ENCODE measurements at regions not wholly inside any gene's neighbourhood (a gene's known extent, or its start where the extent isn't known, plus 50 kb on each side); places are given as distances from the start of the nearest gene placed in this dataset.

- no peaks in the 10 kb centered on the region for H3K4me1 ChIP-seq
- no peak for DNase-seq (ENCODE audit: low spot score in 2 of 2)
- intact Hi-C loops (cut with DNase I) = no loop called here
- no peak overlapping the region for H3K27ac ChIP-seq
- H3K9me3 ChIP-seq = no peaks in the 10 kb centered on the region
- no peaks in the 10 kb centered on the region for H3K27me3 ChIP-seq
- TF ChIP-seq, protein P1, sequence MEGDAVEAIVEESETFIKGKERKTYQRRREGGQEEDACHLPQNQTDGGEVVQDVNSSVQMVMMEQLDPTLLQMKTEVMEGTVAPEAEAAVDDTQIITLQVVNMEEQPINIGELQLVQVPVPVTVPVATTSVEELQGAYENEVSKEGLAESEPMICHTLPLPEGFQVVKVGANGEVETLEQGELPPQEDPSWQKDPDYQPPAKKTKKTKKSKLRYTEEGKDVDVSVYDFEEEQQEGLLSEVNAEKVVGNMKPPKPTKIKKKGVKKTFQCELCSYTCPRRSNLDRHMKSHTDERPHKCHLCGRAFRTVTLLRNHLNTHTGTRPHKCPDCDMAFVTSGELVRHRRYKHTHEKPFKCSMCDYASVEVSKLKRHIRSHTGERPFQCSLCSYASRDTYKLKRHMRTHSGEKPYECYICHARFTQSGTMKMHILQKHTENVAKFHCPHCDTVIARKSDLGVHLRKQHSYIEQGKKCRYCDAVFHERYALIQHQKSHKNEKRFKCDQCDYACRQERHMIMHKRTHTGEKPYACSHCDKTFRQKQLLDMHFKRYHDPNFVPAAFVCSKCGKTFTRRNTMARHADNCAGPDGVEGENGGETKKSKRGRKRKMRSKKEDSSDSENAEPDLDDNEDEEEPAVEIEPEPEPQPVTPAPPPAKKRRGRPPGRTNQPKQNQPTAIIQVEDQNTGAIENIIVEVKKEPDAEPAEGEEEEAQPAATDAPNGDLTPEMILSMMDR (IDR thresholded peaks at IDR 0.05) = no peak
- H3K36me3 ChIP-seq = no peaks in the 10 kb centered on the region
- no peak overlapping the region for H3K4me3 ChIP-seq
Measured at GRCh38 chr19:30815889-30816580, 443.9 kb downstream of the ZNF536 start.

- no peaks in the 10 kb centered on the region for H3K4me1 ChIP-seq
- no peak overlapping the region for H3K27ac ChIP-seq
- no peaks in the 10 kb centered on the region for H3K9me3 ChIP-seq
- H3K27me3 ChIP-seq = no peaks in the 10 kb centered on the region
- TF ChIP-seq, protein P1 (IDR thresholded peaks at IDR 0.05) = no peak
- no peaks in the 10 kb centered on the region for H3K36me3 ChIP-seq
- no peak for DNase-seq (ENCODE audit: low spot score in 2 of 2)
- no peak overlapping the region for H3K4me3 ChIP-seq
- intact Hi-C loops (cut with DNase I) = no loop called here
Measured at GRCh38 chr19:30812099-30812678, 440.0 kb downstream of the ZNF536 start.

DNA sequence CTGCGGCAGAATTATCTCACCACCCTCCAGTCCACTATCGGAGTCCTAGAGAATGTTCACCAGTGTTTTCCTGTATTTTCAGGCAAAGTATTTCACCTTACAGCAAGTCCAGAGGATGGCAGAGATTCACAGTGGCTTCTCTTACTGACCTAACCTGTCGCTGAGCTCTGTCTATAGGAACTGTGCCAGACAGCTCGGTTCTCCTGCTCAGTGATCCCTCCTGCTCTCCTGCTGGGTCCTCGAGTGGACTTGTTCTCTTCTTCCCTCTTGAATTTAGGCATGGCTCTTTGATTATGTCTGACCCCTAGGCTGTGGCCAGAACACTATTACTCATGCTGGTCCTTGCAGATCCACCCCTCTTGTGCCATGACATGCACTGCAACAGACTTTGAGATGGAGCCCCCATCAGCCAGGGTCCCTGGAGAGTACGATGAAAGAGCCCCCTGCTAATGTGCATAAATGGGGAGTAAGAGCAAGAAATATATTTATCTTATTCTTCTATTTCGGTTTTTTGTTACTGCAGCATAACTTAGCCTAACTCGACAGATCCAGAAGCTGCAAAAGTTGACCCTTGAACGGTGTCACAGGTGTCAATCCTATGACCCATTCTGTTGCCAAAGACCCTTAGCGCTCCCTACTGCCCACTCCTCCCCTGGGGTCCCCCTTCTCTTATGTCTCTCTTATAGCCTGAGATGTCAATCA is 439.4 kb downstream of the ZNF536 start:
- H3K9me3 ChIP-seq = no peaks in the 10 kb centered on the region
- no peak overlapping the region for H3K27ac ChIP-seq
- DNase-seq (ENCODE audit: low spot score in 2 of 2) = no peak
- H3K27me3 ChIP-seq = no peaks in the 10 kb centered on the region
- TF ChIP-seq, protein P1 (IDR thresholded peaks at IDR 0.05) = no peak
- intact Hi-C loops (cut with DNase I) = no loop called here
- H3K4me1 ChIP-seq = no peaks in the 10 kb centered on the region
- H3K4me3 ChIP-seq = no peak overlapping the region
- H3K36me3 ChIP-seq = no peaks in the 10 kb centered on the region

GRCh38 chr19:30810726-30811125 is 438.5 kb downstream of the ZNF536 start:
- no peaks in the 10 kb centered on the region for H3K27me3 ChIP-seq
- H3K4me3 ChIP-seq = no peak overlapping the region
- TF ChIP-seq, protein P1 (IDR thresholded peaks at IDR 0.05) = no peak
- no peaks in the 10 kb centered on the region for H3K9me3 ChIP-seq
- H3K36me3 ChIP-seq = no peaks in the 10 kb centered on the region
- H3K4me1 ChIP-seq = no peaks in the 10 kb centered on the region
- H3K27ac ChIP-seq = no peak overlapping the region
- intact Hi-C loops (cut with DNase I) = no loop called here
- no peak for DNase-seq (ENCODE audit: low spot score in 2 of 2)

DNA sequence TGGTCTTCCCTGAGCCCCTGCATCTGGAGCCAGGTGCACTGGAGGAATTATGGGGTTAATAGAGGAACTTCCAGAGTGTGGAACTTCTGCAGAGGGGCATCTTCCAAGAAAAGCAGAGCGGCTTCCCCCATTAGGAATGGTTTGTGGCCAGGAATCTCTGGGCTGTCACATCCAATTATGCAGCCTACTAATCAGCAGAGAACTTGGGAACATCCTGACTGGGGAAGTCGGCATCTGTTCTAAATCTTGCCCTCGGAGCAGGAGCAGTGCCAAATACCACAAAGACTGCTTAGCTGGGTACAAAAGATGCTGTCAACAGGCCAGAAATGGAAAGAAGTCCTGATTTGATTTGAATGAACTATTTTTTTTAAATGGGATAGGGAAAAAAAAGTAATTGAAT is 435.1 kb downstream of the ZNF536 start:
- Histone ChIP-seq H3K9me3 (no peaks in the 10 kb centered on the region), H3K4me1 (no peaks in the 10 kb centered on the region), H3K27me3 (no peaks in the 10 kb centered on the region), H3K36me3 (no peaks in the 10 kb centered on the region), H3K27ac (no peak overlapping the region), H3K4me3 (no peak overlapping the region)
- TF ChIP-seq, protein P1 (IDR thresholded peaks at IDR 0.05) = no peak
- DNase-seq (ENCODE audit: low spot score in 2 of 2) = no peak
- intact Hi-C loops (cut with DNase I) = no loop called here

Data from ascending aorta (tissue), 2 donors.